ENCODE measurements at regions not wholly inside any gene's neighbourhood (a gene's known extent, or its start where the extent isn't known, plus 50 kb on each side); places are given as distances from the start of the nearest gene placed in this dataset.

DNA sequence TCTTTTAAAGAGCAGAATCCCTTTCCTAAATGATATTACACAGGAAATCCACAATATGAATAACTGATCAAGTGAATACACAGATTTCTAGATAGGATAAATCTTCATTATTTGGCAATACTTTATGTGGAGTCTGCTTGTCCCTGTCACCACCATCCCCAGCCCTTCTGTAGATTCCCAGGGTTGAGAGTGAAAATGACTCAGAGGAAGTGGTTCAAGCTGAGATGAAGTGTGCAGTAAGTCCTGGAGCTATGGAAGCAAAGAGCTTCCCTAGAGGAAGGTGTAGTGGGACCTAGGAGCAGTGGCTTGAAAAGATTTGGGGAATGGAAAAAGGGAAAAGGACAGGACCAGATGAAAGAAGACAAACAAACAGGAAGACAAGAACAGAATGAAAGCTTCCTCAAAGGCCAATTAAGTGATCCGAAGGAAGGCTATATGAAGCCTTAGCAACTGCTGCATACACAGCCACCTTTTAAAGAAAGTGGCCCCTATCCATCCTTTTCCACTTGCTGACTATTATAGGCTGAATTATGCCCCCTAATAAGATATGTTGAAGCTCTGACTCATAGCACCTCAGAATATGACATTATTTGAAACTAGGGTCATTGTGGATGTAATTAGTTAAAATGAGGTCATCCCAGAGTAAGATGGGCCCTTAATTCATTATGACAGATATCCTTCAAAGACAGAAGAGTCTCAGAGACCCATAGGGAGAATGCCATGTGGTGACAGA is 96.5 kb upstream of the CAMK1G start:
- ChIA-PET POLR2A (no interaction called here), CTCF (no interaction called here)
- no peak for DNase-seq (ENCODE audit: extremely low spot score)
- no peak for TF ChIP-seq ZNF384 (IDR thresholded peaks at IDR 0.05)
- TF ChIP-seq ARNT (IDR thresholded peaks at IDR 0.05): no peak

DNA sequence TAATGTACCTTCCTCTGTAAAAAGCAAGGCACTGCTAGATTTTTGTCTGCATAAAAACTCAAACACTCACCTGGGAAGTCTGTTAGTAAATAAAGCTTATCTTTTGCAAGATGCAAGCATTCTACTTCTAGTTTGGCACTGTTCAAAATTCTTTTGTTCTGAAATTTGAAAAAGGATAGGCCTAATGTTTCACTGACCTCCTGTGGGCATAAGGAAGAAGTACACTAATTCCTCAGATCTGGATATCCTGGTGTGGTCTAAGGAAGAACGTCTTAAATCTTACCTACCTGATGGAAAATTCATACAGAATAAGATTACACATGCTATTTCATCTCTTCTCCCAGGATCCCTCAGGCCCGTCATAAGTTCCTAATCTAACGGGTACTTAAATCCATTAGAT is 93.5 kb upstream of the CAMK1G start:
- TF ChIP-seq L3MBTL2 (conservative IDR thresholded peaks at IDR 0.05) (no peak), FOXA1 (IDR thresholded peaks at IDR 0.05) (no peak), LEF1 (IDR thresholded peaks at IDR 0.05; ENCODE audit: borderline replicate concordance) (no peak), ARNT (IDR thresholded peaks at IDR 0.05) (no peak), TARDBP (IDR thresholded peaks at IDR 0.05) (no peak), ZNF384 (IDR thresholded peaks at IDR 0.05) (no peak), HDGF (IDR thresholded peaks at IDR 0.05; ENCODE audit: borderline replicate concordance) (no peak), SP1 (IDR thresholded peaks at IDR 0.05) (no peak), CTBP1 (IDR thresholded peaks at IDR 0.05; ENCODE audit: borderline replicate concordance) (no peak)
- TF ChIP-seq, protein P1, sequence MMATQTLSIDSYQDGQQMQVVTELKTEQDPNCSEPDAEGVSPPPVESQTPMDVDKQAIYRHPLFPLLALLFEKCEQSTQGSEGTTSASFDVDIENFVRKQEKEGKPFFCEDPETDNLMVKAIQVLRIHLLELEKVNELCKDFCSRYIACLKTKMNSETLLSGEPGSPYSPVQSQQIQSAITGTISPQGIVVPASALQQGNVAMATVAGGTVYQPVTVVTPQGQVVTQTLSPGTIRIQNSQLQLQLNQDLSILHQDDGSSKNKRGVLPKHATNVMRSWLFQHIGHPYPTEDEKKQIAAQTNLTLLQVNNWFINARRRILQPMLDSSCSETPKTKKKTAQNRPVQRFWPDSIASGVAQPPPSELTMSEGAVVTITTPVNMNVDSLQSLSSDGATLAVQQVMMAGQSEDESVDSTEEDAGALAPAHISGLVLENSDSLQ (IDR thresholded peaks at IDR 0.05): no peak
- ChIA-PET CTCF (no interaction called here), POLR2A (no interaction called here)
- peak; percentile 18 for DNase-seq (ENCODE audit: extremely low spot score)

DNA sequence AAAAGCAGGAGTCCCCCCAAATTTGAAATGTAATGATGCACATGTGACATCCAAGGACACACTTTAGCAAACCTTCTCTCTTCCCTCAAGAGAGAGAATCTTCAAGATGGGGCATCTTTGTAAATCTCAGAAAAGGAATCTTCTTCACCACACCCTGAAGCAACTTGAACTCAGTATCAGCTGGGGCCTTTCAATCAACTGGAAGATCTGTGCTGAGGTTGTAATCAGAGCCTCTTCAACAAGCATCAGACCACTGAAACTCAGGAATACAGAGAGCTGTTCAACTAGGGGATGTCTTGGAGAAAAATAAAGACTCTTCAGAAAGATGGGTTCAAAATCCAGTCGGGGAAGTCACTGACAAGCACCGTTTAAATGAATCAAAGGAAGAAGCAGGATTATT is 92.5 kb upstream of the CAMK1G start:
- ChIA-PET CTCF (no interaction called here), POLR2A (no interaction called here)
- TF ChIP-seq LEF1 (IDR thresholded peaks at IDR 0.05; ENCODE audit: borderline replicate concordance) (no peak), FOXK2 (IDR thresholded peaks at IDR 0.05) (no peak), ELF4 (IDR thresholded peaks at IDR 0.05) (no peak), BHLHE40 (IDR thresholded peaks at IDR 0.05; ENCODE audit: borderline replicate concordance) (no peak), ZNF384 (IDR thresholded peaks at IDR 0.05) (no peak), ARNT (IDR thresholded peaks at IDR 0.05) (no peak), SUZ12 (IDR thresholded peaks at IDR 0.05) (no peak), L3MBTL2 (conservative IDR thresholded peaks at IDR 0.05) (no peak), HDGF (IDR thresholded peaks at IDR 0.05; ENCODE audit: borderline replicate concordance) (no peak), FOXM1 (IDR thresholded peaks at IDR 0.05; ENCODE audit: borderline replicate concordance) (no peak), TARDBP (IDR thresholded peaks at IDR 0.05) (no peak), NFRKB (IDR thresholded peaks at IDR 0.05) (no peak), FOXA1 (IDR thresholded peaks at IDR 0.05) (no peak)
- TF ChIP-seq, protein P1 (IDR thresholded peaks at IDR 0.05): no peak
- DNase-seq (ENCODE audit: extremely low spot score): no peak

DNA sequence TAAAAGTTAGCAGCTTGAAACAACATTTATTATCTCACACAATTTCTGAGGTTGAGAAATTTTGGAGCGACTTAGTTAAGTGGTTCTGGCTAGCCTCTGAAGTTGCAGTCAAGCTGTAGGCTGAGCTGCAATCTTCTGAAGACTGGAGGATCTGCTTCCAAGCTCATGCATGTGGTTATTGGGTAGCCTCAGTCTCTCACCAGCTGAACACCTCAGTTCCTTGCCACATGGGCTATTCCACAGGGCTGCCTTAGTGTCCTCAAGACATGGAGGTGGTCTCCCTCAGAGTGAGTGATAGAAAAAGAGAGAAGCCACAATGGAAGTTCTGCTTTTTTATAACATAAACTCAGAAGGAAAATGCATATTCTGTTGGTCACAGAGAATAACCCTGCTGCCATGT is 92.0 kb upstream of the CAMK1G start:
- no peak for DNase-seq (ENCODE audit: extremely low spot score)
- ChIA-PET CTCF (no interaction called here), POLR2A (no interaction called here)
- TF ChIP-seq ELF4 (IDR thresholded peaks at IDR 0.05): no peak
- TF ChIP-seq BHLHE40 (IDR thresholded peaks at IDR 0.05; ENCODE audit: borderline replicate concordance): no peak
- no peak for TF ChIP-seq LEF1 (IDR thresholded peaks at IDR 0.05; ENCODE audit: borderline replicate concordance)
- no peak for TF ChIP-seq FOXA1 (IDR thresholded peaks at IDR 0.05)
- no peak for TF ChIP-seq CTBP1 (IDR thresholded peaks at IDR 0.05; ENCODE audit: borderline replicate concordance)
- TF ChIP-seq, protein P1 (IDR thresholded peaks at IDR 0.05): no peak
- TF ChIP-seq TARDBP (IDR thresholded peaks at IDR 0.05): no peak
- no peak for TF ChIP-seq L3MBTL2 (conservative IDR thresholded peaks at IDR 0.05)
- no peak for TF ChIP-seq ZNF384 (IDR thresholded peaks at IDR 0.05)
- TF ChIP-seq SUZ12 (IDR thresholded peaks at IDR 0.05): no peak
- no peak for TF ChIP-seq HDGF (IDR thresholded peaks at IDR 0.05; ENCODE audit: borderline replicate concordance)

DNA sequence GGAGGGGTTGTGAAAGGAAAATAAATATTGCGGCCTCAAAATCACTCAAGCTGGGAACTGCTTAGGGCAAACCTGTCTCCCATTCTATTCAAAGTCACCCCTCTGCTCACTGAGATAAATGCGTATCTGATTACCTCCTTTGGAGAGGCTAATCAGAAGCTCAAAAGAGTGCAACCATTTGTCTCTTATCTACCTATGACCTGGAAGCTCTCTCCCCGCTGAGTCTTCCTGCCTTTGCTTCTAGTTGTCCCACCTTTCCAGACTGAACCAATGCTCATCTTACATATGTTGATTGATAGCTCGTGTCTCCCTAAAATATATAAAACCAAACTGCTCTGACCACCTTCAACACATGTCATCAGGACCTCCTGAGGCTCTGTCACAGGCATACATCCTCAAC is 91.6 kb upstream of the CAMK1G start:
- ChIA-PET CTCF (no interaction called here), POLR2A (no interaction called here)
- DNase-seq (ENCODE audit: extremely low spot score): no peak
- no peak for TF ChIP-seq SP1 (IDR thresholded peaks at IDR 0.05)
- no peak for TF ChIP-seq CTBP1 (IDR thresholded peaks at IDR 0.05; ENCODE audit: borderline replicate concordance)
- TF ChIP-seq SUZ12 (IDR thresholded peaks at IDR 0.05): no peak
- TF ChIP-seq ZNF384 (IDR thresholded peaks at IDR 0.05): no peak
- TF ChIP-seq, protein P1 (IDR thresholded peaks at IDR 0.05): no peak

DNA sequence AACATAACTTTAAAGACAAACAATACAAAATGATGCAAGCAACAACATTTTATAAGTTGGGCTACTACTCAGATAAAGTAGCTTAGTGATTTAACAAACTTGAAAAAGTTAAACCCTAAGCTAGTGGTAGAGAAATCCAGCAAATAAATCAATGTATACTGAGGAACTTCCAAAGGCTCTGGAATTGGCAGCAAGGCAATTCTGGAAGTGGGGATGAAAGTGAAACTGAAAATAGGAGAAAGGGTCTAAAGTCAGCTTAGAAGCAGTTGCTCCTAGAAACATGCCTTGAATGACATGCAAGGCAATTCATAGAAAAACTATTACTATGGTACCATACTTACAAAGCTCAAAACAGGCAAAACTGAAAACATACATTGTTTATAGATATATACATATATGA is 90.0 kb upstream of the CAMK1G start:
- ChIA-PET CTCF (no interaction called here), POLR2A (no interaction called here)
- TF ChIP-seq HDGF (IDR thresholded peaks at IDR 0.05; ENCODE audit: borderline replicate concordance) (no peak), FOXK2 (IDR thresholded peaks at IDR 0.05) (no peak), SP1 (IDR thresholded peaks at IDR 0.05) (no peak), FOXA1 (IDR thresholded peaks at IDR 0.05) (no peak), NFRKB (IDR thresholded peaks at IDR 0.05) (no peak), ZNF384 (IDR thresholded peaks at IDR 0.05) (no peak), FOXM1 (IDR thresholded peaks at IDR 0.05; ENCODE audit: borderline replicate concordance) (no peak), BHLHE40 (IDR thresholded peaks at IDR 0.05; ENCODE audit: borderline replicate concordance) (no peak), ELF4 (IDR thresholded peaks at IDR 0.05) (no peak), CTBP1 (IDR thresholded peaks at IDR 0.05; ENCODE audit: borderline replicate concordance) (no peak), TARDBP (IDR thresholded peaks at IDR 0.05) (no peak), ARNT (IDR thresholded peaks at IDR 0.05) (no peak), LEF1 (IDR thresholded peaks at IDR 0.05; ENCODE audit: borderline replicate concordance) (no peak), SUZ12 (IDR thresholded peaks at IDR 0.05) (no peak)
- TF ChIP-seq, protein P1 (IDR thresholded peaks at IDR 0.05): no peak
- DNase-seq (ENCODE audit: extremely low spot score): no peak
